T-cell (primary cell): ENCODE measurements at regions not wholly inside any gene's neighbourhood (a gene's known extent, or its start where the extent isn't known, plus 50 kb on each side); places are given as distances from the start of the nearest gene placed in this dataset.

Source experiments
- ATAC-seq, 4 experiments: fragments of 200-7000 bp in 3 of 4; fragments of 150-1000 bp in 1 of 4; cut with Tn5 transposase; replicated peaks in 1 of 4; 1 replicate in 3 of 4; 2 replicates in 1 of 4; pipeline ENCODE4 v1.10.0; 2021; ENCODE audit warnings: moderate library complexity in 3 of 4, mild to moderate bottlenecking in 2 of 4, moderate number of reproducible peaks in 1 of 4
- CTCF ChIA-PET, 2 donors: fragments of 300-600 bp; sonication (Branson Sonifier 250); formaldehyde crosslinking; loops; one replicate each; lab custom pipeline; 2022; ENCODE audit warnings: antibody characterized with exemption in 2 of 2; lab: Charles Lee
- POLR2A ChIA-PET, 2 donors: fragments of 300-600 bp; sonication (Branson Sonifier 250); formaldehyde crosslinking; loops; one replicate each; lab custom pipeline; 2022; ENCODE audit warnings: antibody characterized with exemption in 2 of 2; lab: Charles Lee
- DNase-seq, 35 experiments: peaks; one replicate each; pipeline versions ENCODE4 v3.0.0 to v3.0.0-alpha.2; 2013 to 2023
- H3K27ac ChIP-seq: one replicate; pipeline ENCODE4 v1.5.1; 2013; ENCODE audit warnings: low read length
- H3K27me3 ChIP-seq, 2 experiments: replicated peaks in 1 of 2; 1 replicate in 1 of 2; 2 replicates in 1 of 2; pipeline versions ENCODE4 v1.6.1 to v1.7.0; 2013; ENCODE audit warnings: low read length in 1 of 2, mixed read lengths in 1 of 2; ENCODE audit not compliant: control insufficient read depth in 2 of 2, insufficient read depth in 2 of 2; ENCODE audit errors: extremely low read depth in 1 of 2
- H3K36me3 ChIP-seq, 2 donors: 1 replicate in 1 of 2; 2 replicates in 1 of 2; pipeline versions ENCODE4 v1.6.1 to v1.7.0; 2013; ENCODE audit warnings: low read length in 1 of 2; ENCODE audit not compliant: control insufficient read depth in 2 of 2, insufficient read depth in 1 of 2; ENCODE audit errors: extremely low read depth in 1 of 2
- H3K4me1 ChIP-seq, 2 experiments: 1 replicate in 1 of 2; 2 replicates in 1 of 2; pipeline versions ENCODE4 v1.6.1 to v1.7.0; 2013; ENCODE audit warnings: low read length in 2 of 2, mixed read lengths in 1 of 2; ENCODE audit not compliant: insufficient read depth in 2 of 2, control insufficient read depth in 1 of 2; ENCODE audit errors: extremely low read depth in 1 of 2
- H3K4me3 ChIP-seq, 2 donors: 1 replicate in 1 of 2; 2 replicates in 1 of 2; pipeline versions ENCODE4 v1.5.1 to v1.7.0; 2013; ENCODE audit warnings: mild to moderate bottlenecking in 2 of 2, low read length in 1 of 2, moderate library complexity in 1 of 2; ENCODE audit not compliant: control insufficient read depth in 1 of 2; ENCODE audit errors: extremely low read depth in 1 of 2
- H3K9me3 ChIP-seq: 2 replicates; pipeline ENCODE4 v1.7.0; 2013
- H3K27ac Mint-ChIP-seq, 2 donors: one replicate each; pipeline ENCODE4 v1.8.0; 2020 to 2021; ENCODE audit warnings: mild to moderate bottlenecking in 2 of 2, mixed read lengths in 2 of 2
- H3K27me3 Mint-ChIP-seq, 2 donors: one replicate each; pipeline ENCODE4 v1.8.0; 2021 to 2022; ENCODE audit warnings: mixed read lengths in 2 of 2
- H3K36me3 Mint-ChIP-seq: one replicate; pipeline ENCODE4 v1.8.0; 2021; ENCODE audit warnings: mixed read lengths
- H3K4me1 Mint-ChIP-seq, 3 donors: one replicate each; pipeline ENCODE4 v1.8.0; 2020 to 2022; ENCODE audit warnings: mixed read lengths in 3 of 3, mild to moderate bottlenecking in 1 of 3
- H3K4me3 Mint-ChIP-seq, 3 donors: one replicate each; pipeline ENCODE4 v1.8.0; 2020 to 2022; ENCODE audit warnings: mild to moderate bottlenecking in 3 of 3, mixed read lengths in 3 of 3, moderate library complexity in 3 of 3
- H3K9me3 Mint-ChIP-seq, 3 donors: one replicate each; pipeline ENCODE4 v1.8.0; 2020 to 2022; ENCODE audit warnings: mixed read lengths in 3 of 3
- WGBS: methylation state at CpG from one replicate; pipeline ENCODE4 v1.1.5; 2013; ENCODE audit warnings: missing lambda C conversion rate; ENCODE audit not compliant: insufficient coverage; 5-methylcytosine and 5-hydroxymethylcytosine counted together

DNA sequence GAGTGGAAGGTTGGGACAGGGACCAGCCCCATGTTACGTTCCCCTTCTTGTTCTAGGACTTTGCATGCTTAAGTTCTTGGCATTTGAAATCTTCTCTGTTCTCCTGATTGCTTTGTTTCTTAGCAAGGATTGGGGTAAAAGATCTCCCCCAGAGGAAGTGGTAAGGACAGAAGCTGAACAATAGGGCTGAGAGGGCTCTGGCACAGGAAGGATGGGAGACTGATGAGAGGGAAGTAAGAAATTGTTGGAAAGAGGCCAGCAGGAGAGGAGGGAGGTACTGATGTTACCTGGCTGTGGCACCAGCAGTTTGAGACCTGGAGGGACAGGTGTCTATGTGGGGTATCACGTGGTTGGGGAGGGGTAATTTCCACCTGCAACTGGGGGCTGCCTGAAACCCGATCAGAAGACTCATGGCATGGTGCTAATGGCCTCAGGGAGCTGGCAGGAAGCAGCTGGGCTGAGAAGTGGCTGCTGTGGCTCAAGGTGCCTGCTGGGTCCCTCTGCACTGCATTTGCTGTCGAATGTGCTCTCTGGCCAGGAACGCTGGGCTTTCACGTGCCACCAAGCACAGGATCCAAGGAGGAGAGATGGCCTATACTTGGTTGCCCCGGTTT lies 108.4 kb downstream of the LSM3 start:
- Histone ChIP-seq H3K4me3 (no peak overlapping the region), H3K4me1 (no peaks in the 10 kb centered on the region), H3K36me3 (no peaks in the 10 kb centered on the region), H3K27me3 (peaks cover 0 to 7% of the 10 kb centered on the region in 2 experiments), H3K27ac (no peak overlapping the region), H3K9me3 (no peaks in the 10 kb centered on the region)
- H3K27me3 Mint-ChIP-seq: peaks cover 0 to 2% of the 10 kb centered on the region in 2 donors
- no peak for ATAC-seq
- no peak overlapping the region for H3K4me3 Mint-ChIP-seq
- no peak for DNase-seq
- CTCF ChIA-PET: no interaction called here
- POLR2A ChIA-PET: no interaction called here
- H3K9me3 Mint-ChIP-seq: no peaks in the 10 kb centered on the region
- no peaks in the 10 kb centered on the region for H3K36me3 Mint-ChIP-seq
- H3K4me1 Mint-ChIP-seq: peaks cover 0 to 2% (median 0%) of the 10 kb centered on the region in 3 donors
- no peak overlapping the region for H3K27ac Mint-ChIP-seq
- WGBS: 24% methylated on average over 6 of the region's 7 CpGs

DNA sequence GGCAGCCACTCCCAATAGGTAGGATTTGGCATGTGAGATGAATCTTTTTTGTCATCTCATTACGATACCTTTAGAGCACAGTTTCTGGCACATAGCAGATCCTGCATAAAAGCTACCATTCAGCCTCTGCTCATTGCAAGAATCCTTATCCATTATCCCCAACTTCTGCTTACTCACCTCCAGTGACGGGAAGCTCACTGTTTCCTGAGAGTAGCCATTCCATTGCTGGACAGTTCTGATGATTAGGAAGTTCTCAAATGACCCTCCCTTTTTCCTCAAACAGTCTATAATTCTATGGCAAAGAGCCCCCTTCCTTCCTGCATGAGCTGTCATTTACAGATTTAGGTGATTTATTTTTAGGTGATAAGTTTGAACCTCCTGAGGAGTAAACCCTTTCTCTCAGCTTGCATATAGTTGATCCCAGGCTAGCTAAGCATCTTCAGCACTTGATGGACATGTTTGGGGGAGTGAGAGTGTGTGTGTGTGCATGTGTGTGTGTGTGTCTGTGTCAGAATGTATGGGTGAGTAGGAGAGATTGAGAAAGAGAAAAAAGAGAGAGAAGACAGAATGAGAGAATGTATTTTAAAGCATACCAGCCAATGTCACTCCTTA lies 109.7 kb downstream of the LSM3 start:
- no peaks in the 10 kb centered on the region for H3K4me1 ChIP-seq
- WGBS: 100% methylated on average over 1 of the region's 2 CpGs
- no peak overlapping the region for H3K27ac ChIP-seq
- H3K9me3 ChIP-seq: no peaks in the 10 kb centered on the region
- CTCF ChIA-PET: interaction anchor here (0.6 kb wide), 2 partner anchors 180 to 1040 kb away, joined by 3 to 5 read pairs; no protein-coding TSS in a partner anchor
- peaks cover 0 to 4% of the 10 kb centered on the region in 2 experiments for H3K27me3 ChIP-seq
- ATAC-seq: no peak
- H3K36me3 ChIP-seq: no peaks in the 10 kb centered on the region
- H3K27me3 Mint-ChIP-seq: peaks cover 0 to 2% of the 10 kb centered on the region in 2 donors
- H3K4me1 Mint-ChIP-seq: peaks cover 0 to 2% (median 0%) of the 10 kb centered on the region in 3 donors
- POLR2A ChIA-PET: no interaction called here
- H3K4me3 Mint-ChIP-seq: no peak overlapping the region
- no peak for DNase-seq
- H3K27ac Mint-ChIP-seq: no peak overlapping the region
- H3K4me3 ChIP-seq: no peak overlapping the region
- no peaks in the 10 kb centered on the region for H3K36me3 Mint-ChIP-seq
- H3K9me3 Mint-ChIP-seq: no peaks in the 10 kb centered on the region

DNA sequence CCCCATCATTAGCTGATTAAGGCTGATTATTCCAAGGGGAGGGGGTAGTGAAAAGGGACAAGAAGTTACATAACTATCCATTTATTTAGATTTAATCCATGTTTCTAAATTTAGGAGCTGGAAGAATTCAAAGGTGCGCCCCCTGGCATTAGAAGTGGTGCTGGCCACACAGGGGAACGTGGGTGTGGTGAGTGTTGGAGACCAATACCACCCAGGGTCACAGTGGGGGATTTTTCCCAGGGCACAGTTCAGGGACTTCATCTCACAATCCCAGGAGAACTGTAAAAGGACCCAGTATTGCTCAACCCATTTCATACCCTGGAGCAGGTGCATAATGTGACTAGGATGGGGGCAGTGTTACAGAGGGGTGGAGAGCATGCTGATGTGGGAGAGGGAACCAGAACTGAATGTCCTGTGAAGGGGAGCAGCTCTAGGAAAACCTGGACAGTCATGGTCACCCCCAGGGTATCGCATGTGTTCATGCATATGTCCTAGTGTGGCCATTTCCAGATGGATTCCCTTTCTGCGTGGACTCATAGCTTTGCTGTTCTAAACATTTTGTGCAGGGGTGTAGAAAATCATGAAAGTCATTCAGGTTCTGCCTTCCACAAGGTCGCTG lies 110.3 kb downstream of the LSM3 start:
- Mint-ChIP-seq H3K27me3 (peaks cover 0 to 2% of the 10 kb centered on the region in 2 donors), H3K27ac (no peak overlapping the region), H3K36me3 (no peaks in the 10 kb centered on the region), H3K4me1 (peaks cover 0 to 2% (median 0%) of the 10 kb centered on the region in 3 donors), H3K9me3 (no peaks in the 10 kb centered on the region), H3K4me3 (no peak overlapping the region)
- Histone ChIP-seq H3K4me1 (no peaks in the 10 kb centered on the region), H3K4me3 (no peak overlapping the region), H3K27ac (no peak overlapping the region), H3K9me3 (no peaks in the 10 kb centered on the region), H3K36me3 (no peaks in the 10 kb centered on the region), H3K27me3 (no peaks in the 10 kb centered on the region)
- ChIA-PET CTCF (interaction anchor here in 1 of 2 donors (0.6 kb wide), 1 partner anchor 180 kb away, joined by 3 read pairs; no protein-coding TSS in a partner anchor), POLR2A (no interaction called here)
- ATAC-seq (no peak), DNase-seq (no peak)
- 100% methylated on average over 2 of the region's 5 CpGs for WGBS

DNA sequence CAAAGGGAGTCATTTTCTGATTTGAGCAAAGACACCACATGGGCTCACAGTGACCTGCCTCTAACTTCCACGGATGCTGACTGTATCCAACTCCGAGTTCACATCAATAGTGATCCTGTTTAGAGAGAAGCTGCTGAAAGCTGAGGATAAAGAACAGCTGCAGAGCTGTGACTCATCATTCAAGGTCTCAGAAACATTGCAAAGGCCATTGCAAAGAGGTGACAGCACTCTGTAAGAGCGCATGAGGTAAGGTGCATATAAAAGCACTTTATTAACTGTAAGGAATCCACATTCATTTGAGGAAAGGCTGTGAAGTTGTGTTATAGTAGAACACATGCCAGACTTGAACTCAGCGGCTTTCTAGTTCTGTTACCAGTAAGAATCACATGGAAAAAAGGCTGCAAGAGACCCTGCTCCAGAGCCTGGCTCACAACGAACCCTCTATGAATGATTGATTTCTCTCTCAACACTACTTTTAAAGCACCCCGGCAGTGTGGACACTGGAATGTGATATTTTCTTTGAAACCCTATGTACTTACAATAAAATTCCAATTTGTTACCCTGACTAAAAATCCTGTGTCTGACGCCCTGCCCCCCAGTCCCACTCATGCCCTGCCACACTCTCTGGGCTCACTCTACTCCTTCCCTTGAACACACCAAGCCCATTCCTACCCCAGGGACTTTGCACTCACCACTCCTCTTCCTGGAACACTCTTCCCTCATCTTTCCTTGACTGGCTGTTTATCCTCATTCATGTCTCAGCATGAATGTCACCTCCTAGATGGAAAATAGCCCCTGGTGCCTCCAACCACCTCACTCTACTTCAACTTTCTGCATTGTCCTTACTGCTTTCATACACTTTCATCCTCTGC lies 111.2 kb downstream of the LSM3 start:
- CTCF ChIA-PET: no interaction called here
- 74% methylated on average over 3 of the region's 7 CpGs for WGBS
- POLR2A ChIA-PET: no interaction called here
- H3K4me3 Mint-ChIP-seq: no peak overlapping the region
- no peak for DNase-seq
- Histone ChIP-seq H3K27ac (no peak overlapping the region), H3K4me3 (no peak overlapping the region), H3K9me3 (no peaks in the 10 kb centered on the region), H3K4me1 (no peaks in the 10 kb centered on the region), H3K27me3 (no peaks in the 10 kb centered on the region), H3K36me3 (no peaks in the 10 kb centered on the region)
- H3K9me3 Mint-ChIP-seq: no peaks in the 10 kb centered on the region
- no peaks in the 10 kb centered on the region for H3K36me3 Mint-ChIP-seq
- H3K27me3 Mint-ChIP-seq: peaks cover 4% of the 10 kb centered on the region in 2 donors
- peaks cover 2 to 7% (median 2%) of the 10 kb centered on the region in 3 donors for H3K4me1 Mint-ChIP-seq
- H3K27ac Mint-ChIP-seq: no peak overlapping the region
- ATAC-seq: no peak

DNA sequence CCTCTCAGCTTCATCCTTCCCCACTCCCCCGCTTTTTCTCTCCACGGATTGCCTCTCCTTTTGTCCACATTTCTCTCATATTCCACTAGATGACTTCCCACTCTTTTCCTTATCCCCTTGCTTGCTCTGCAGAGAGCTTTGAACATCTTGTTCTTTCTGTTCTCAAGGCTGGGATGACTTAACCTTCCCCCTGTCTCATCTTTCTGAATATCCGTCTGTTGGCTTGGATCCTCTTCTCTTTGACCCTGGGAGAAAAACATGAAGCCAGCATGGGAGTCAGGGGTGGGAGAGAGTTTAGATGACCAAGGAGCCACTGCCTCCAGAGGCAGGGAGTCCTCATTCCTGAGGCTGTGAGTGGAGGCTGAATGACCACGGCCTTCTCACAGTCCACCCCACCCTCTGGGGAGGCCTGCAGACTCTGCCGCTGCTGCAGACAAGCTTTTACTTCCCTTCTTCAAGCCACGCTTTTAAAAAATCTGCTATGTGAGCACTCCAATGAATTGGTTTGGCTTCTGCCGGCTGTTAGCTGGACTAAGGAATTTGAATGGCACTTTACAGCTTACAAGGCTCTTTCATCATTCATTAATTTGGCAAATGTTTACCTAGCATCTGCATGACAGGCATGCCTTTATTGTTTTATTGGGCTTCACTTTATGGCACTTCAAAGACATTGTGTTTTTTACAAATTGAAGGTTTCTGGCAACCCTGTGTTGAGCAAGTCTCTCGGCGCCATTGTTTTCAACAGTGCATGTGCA lies 111.6 kb upstream of the SLC6A6 start:
- Histone ChIP-seq H3K4me3 (no peak overlapping the region), H3K4me1 (no peaks in the 10 kb centered on the region), H3K9me3 (no peaks in the 10 kb centered on the region), H3K36me3 (no peaks in the 10 kb centered on the region), H3K27me3 (no peaks in the 10 kb centered on the region), H3K27ac (no peak overlapping the region)
- ChIA-PET POLR2A (no interaction called here), CTCF (no interaction called here)
- DNase-seq (no peak), ATAC-seq (no peak)
- Mint-ChIP-seq H3K27me3 (peaks cover 4 to 7% of the 10 kb centered on the region in 2 donors), H3K9me3 (no peaks in the 10 kb centered on the region), H3K27ac (no peak overlapping the region), H3K4me1 (peaks cover 2 to 8% (median 2%) of the 10 kb centered on the region in 3 donors), H3K36me3 (no peaks in the 10 kb centered on the region), H3K4me3 (no peak overlapping the region)
- WGBS: 76% methylated on average over 6 of the region's 9 CpGs

DNA sequence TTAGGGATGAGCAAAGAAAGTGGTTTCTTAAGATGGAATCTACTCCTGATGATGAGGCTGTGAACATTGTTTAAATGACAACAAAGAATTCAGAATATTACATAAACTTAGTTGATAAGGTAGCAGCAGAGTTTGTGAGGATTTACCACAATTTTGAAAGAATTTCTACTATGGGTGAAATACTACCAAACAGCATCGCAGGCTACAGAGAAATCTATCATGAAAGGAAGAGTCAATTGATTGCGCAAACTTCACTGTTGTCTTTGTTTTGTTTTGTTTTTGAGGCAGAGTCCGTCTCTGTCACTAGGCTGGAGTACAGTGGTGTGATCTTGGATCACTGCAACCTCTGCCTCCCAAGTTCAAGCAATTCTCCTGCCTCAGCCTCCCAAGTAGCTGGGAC lies 107.4 kb upstream of the SLC6A6 start:
- Mint-ChIP-seq H3K36me3 (no peaks in the 10 kb centered on the region), H3K27ac (no peak overlapping the region), H3K4me3 (no peak overlapping the region), H3K27me3 (peaks cover 7 to 9% of the 10 kb centered on the region in 2 donors), H3K4me1 (peaks cover 0 to 8% (median 4%) of the 10 kb centered on the region in 3 donors), H3K9me3 (no peaks in the 10 kb centered on the region)
- peaks cover 0 to 11% of the 10 kb centered on the region in 2 experiments for H3K4me1 ChIP-seq
- ChIA-PET CTCF (no interaction called here), POLR2A (no interaction called here)
- no peak overlapping the region for H3K4me3 ChIP-seq
- H3K27me3 ChIP-seq: peaks cover 0 to 7% of the 10 kb centered on the region in 2 experiments
- no peak overlapping the region for H3K27ac ChIP-seq
- H3K36me3 ChIP-seq: no peaks in the 10 kb centered on the region
- ATAC-seq (no peak), DNase-seq (no peak)
- no peaks in the 10 kb centered on the region for H3K9me3 ChIP-seq
- WGBS: no CpG with 5 or more reads among the region's 3 CpGs
